Smooth muscle cell (in vitro differentiated cells): ENCODE measurements at regions not wholly inside any gene's neighbourhood (a gene's known extent, or its start where the extent isn't known, plus 50 kb on each side); places are given as distances from the start of the nearest gene placed in this dataset.
"Not testable (repeated sequence)": the region's sequence is repeated elsewhere in the genome, so short reads cannot be mapped to it uniquely, and the experiment has no call there.

Experiments used
- DNase-seq: peaks from one replicate; lab custom pipeline; 2025; ENCODE audit not compliant: unreplicated experiment; lab: John Stamatoyannopoulos, UW
- H2AFZ ChIP-seq: fragments of 200-600 bp; sonication (generic); 2 replicates; pipeline ENCODE4 v1.6.0; 2016; ENCODE audit warnings: antibody characterized with exemption, low read depth, mild to moderate bottlenecking
- H3F3A ChIP-seq: fragments of 200-600 bp; sonication (generic); 2 replicates; pipeline ENCODE4 v1.6.0; 2017; ENCODE audit warnings: antibody characterized with exemption, low read depth
- H3K27ac ChIP-seq: fragments of 200-600 bp; sonication (generic); 2 replicates; pipeline ENCODE4 v1.5.1; 2016; ENCODE audit warnings: low read depth, mild to moderate bottlenecking
- H3K27me3 ChIP-seq: fragments of 200-600 bp; sonication (generic); 2 replicates; pipeline ENCODE4 v1.6.1; 2016; ENCODE audit warnings: low read depth, mild to moderate bottlenecking
- H3K36me3 ChIP-seq: fragments of 200-600 bp; sonication (generic); 2 replicates; pipeline ENCODE4 v1.5.1; 2016; ENCODE audit warnings: low read depth
- H3K4me1 ChIP-seq: fragments of 200-600 bp; sonication (generic); 2 replicates; pipeline ENCODE4 v1.5.1; 2016; ENCODE audit warnings: low read depth
- H3K4me2 ChIP-seq: fragments of 200-600 bp; sonication (generic); 2 replicates; pipeline ENCODE4 v1.6.0; 2016; ENCODE audit warnings: mild to moderate bottlenecking
- H3K4me3 ChIP-seq: fragments of 200-600 bp; sonication (generic); 2 replicates; pipeline ENCODE4 v1.5.1; 2016; ENCODE audit warnings: mild to moderate bottlenecking
- H3K79me2 ChIP-seq: fragments of 200-600 bp; sonication (generic); 2 replicates; pipeline ENCODE4 v1.6.0; 2016; ENCODE audit warnings: low read depth, mild to moderate bottlenecking
- H3K9ac ChIP-seq: fragments of 200-600 bp; sonication (generic); 2 replicates; pipeline ENCODE4 v1.6.0; 2016; ENCODE audit warnings: low read depth
- H3K9me3 ChIP-seq: fragments of 200-600 bp; sonication (generic); replicated peaks from 2 replicates; pipeline ENCODE4 v1.5.1; 2016; ENCODE audit warnings: low read depth
- H4K20me1 ChIP-seq: fragments of 200-600 bp; sonication (generic); 2 replicates; pipeline ENCODE4 v1.6.0; 2016; ENCODE audit warnings: low read depth
- WGBS: methylation state at CpG from one replicate; pipeline ENCODE4 v1.1.7; 2016; ENCODE audit warnings: low lambda C conversion rate; 5-methylcytosine and 5-hydroxymethylcytosine counted together
- TF ChIP-seq, protein P1 (sequence below): fragments of 200-600 bp; sonication (generic); IDR thresholded peaks from 2 replicates; pipeline ENCODE4 v1.5.1; 2017; ENCODE audit warnings: borderline replicate concordance, mild to moderate bottlenecking, antibody characterized with exemption; ENCODE audit not compliant: insufficient read depth, poor library complexity, severe bottlenecking

DNA sequence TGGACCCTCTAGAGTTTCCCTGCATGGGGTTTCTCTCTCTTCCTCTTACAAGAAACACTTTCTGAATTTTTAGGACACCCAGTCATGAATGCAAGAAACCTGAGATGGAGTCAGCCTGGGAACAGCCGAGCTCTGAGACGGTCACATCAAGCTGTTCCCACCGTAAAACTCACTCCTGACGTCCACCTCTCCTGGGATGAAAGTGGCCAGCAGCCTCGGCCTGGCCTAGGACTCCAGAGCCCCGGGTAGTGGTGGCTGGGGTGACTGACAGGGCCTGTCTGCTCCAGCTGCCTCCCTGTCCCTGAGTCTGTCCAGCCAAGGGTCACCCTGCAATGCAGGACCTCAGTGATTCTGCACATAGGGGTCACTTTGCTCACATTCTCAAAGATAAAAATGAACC lies 217.8 kb downstream of the SHOX start:
- H3K27me3 ChIP-seq = no peaks in the 10 kb centered on the region
- TF ChIP-seq, protein P1, sequence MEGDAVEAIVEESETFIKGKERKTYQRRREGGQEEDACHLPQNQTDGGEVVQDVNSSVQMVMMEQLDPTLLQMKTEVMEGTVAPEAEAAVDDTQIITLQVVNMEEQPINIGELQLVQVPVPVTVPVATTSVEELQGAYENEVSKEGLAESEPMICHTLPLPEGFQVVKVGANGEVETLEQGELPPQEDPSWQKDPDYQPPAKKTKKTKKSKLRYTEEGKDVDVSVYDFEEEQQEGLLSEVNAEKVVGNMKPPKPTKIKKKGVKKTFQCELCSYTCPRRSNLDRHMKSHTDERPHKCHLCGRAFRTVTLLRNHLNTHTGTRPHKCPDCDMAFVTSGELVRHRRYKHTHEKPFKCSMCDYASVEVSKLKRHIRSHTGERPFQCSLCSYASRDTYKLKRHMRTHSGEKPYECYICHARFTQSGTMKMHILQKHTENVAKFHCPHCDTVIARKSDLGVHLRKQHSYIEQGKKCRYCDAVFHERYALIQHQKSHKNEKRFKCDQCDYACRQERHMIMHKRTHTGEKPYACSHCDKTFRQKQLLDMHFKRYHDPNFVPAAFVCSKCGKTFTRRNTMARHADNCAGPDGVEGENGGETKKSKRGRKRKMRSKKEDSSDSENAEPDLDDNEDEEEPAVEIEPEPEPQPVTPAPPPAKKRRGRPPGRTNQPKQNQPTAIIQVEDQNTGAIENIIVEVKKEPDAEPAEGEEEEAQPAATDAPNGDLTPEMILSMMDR = no peak
- no peak overlapping the region for H3K4me2 ChIP-seq
- peak overlapping the region; percentile 30 for H2AFZ ChIP-seq
- no peaks in the 10 kb centered on the region for H3F3A ChIP-seq
- H4K20me1 ChIP-seq = no peaks in the 10 kb centered on the region
- no peaks in the 10 kb centered on the region for H3K9me3 ChIP-seq
- 75% methylated on average over 6 of the region's 6 CpGs for WGBS
- H3K4me1 ChIP-seq = peaks cover 2% of the 10 kb centered on the region
- no peak overlapping the region for H3K27ac ChIP-seq
- no peaks in the 10 kb centered on the region for H3K79me2 ChIP-seq
- H3K36me3 ChIP-seq = no peaks in the 10 kb centered on the region
- no peak for DNase-seq
- H3K9ac ChIP-seq = no peak overlapping the region
- H3K4me3 ChIP-seq = no peak overlapping the region

DNA sequence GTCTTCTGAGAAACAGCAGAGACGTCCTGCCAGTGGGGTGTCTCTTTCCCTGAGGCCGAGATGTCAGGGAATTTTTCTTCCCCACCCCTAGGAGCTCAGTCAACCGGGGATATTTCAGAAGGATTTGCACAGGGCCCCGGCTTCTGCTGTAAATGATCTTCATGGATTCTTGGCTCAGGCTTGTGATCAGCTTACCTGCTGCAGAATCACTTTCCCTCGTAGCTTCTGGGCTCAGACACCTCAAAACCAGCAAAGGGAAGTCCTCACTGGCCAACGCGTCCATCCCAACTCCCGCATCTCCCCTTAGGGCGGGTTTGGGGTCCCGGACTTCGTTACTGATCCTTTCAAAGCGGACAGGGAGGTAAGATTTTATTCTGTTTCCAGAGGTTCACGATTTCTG lies 212.7 kb downstream of the SHOX start:
- H3K9me3 ChIP-seq = no peaks in the 10 kb centered on the region
- H3K4me3 ChIP-seq = no peak overlapping the region
- TF ChIP-seq, protein P1 = no peak
- H3K27ac ChIP-seq = no peak overlapping the region
- H2AFZ ChIP-seq = no peak overlapping the region
- peaks cover 5% of the 10 kb centered on the region for H3K4me1 ChIP-seq
- H3F3A ChIP-seq = no peaks in the 10 kb centered on the region
- DNase-seq = no peak
- H3K79me2 ChIP-seq = no peaks in the 10 kb centered on the region
- H3K4me2 ChIP-seq = no peak overlapping the region
- H3K27me3 ChIP-seq = no peaks in the 10 kb centered on the region
- no peak overlapping the region for H3K9ac ChIP-seq
- no peaks in the 10 kb centered on the region for H4K20me1 ChIP-seq
- 64% methylated on average over 13 of the region's 13 CpGs for WGBS
- H3K36me3 ChIP-seq = no peaks in the 10 kb centered on the region

DNA sequence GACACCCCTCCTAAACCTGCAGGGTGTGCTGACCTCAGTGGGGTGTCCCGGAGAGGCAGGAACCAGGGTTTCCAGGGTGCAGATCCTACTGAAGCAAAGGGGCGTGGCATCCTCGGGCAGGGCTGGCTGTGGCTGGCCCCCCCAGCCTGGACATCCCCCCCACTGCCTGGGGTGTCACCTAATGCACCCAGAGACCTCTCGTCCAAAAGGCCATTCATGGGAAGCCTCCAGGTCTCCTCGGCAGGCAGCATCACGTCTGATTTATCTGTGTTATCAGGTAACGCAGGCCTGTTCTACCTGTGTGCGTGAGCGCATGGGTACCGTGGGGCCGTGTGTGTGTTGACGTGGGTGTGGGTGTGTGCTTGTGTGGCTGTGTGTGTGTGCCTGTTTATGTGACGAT lies 210.0 kb downstream of the SHOX start:
- H3K27me3 ChIP-seq = no peaks in the 10 kb centered on the region
- DNase-seq = no peak
- no peak overlapping the region for H3K4me2 ChIP-seq
- H3K36me3 ChIP-seq = no peaks in the 10 kb centered on the region
- no peak overlapping the region for H3K4me3 ChIP-seq
- WGBS = 87% methylated on average over 13 of the region's 13 CpGs
- no peak overlapping the region for H3K27ac ChIP-seq
- H4K20me1 ChIP-seq = no peaks in the 10 kb centered on the region
- no peaks in the 10 kb centered on the region for H3K79me2 ChIP-seq
- H3K9ac ChIP-seq = no peak overlapping the region
- TF ChIP-seq, protein P1 = no peak
- H3K9me3 ChIP-seq = no peaks in the 10 kb centered on the region
- H3K4me1 ChIP-seq = peaks cover 5% of the 10 kb centered on the region
- no peak overlapping the region for H2AFZ ChIP-seq
- no peaks in the 10 kb centered on the region for H3F3A ChIP-seq

DNA sequence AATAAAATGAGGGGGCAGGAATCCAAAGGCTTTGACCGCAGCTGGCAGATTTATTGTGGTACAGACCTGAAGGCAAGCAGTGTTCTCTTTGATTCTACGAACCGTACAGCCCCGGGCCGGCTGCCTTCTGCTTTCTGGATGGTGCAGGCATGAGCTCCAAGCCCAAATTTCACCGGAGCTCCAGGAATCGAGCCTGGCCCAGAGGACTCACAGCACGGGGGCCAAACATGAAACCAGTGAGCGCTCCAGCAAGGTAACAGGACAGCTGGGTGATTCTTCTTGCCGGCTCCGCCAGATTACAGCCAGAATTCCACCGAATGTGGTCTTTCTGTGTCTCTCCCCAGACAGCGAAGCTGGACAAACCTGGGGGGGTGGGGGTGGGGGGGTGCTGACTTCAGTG lies 208.1 kb downstream of the SHOX start:
- H4K20me1 ChIP-seq, H3K4me2 ChIP-seq, H3K9me3 ChIP-seq, H3F3A ChIP-seq, H3K79me2 ChIP-seq, H3K27me3 ChIP-seq, H3K4me1 ChIP-seq, H2AFZ ChIP-seq, H3K36me3 ChIP-seq, H3K27ac ChIP-seq, H3K4me3 ChIP-seq, DNase-seq, H3K9ac ChIP-seq: not testable (repeated sequence)
- WGBS = 84% methylated on average over 13 of the region's 13 CpGs

DNA sequence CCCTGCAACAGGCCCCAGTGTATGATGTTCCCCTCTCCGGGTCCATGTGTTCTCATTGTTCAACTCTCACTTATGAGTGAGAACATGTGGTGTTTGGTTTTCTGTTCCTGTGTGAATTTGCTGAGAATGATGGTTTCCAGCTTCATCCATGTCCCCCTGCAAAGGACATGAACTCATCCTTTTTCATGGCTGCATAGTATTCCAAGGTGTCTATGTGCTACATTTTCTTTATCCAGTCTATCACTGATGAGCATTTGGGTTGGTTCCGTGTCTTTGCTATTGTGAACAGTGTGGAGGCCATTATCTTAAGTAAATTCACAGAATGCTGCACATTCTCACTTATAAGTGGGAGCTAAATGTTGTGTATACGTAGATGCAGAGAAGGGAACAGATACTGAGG lies 205.3 kb downstream of the SHOX start:
- H3K4me2 ChIP-seq, H3K4me1 ChIP-seq, H3K27ac ChIP-seq, H3K4me3 ChIP-seq, H2AFZ ChIP-seq, H3K27me3 ChIP-seq, H4K20me1 ChIP-seq, H3K9ac ChIP-seq, H3K9me3 ChIP-seq, H3F3A ChIP-seq, DNase-seq, H3K36me3 ChIP-seq, H3K79me2 ChIP-seq: not testable (repeated sequence)
- 97% methylated on average over 3 of the region's 3 CpGs for WGBS
